Vagina (tissue), 2 donors: ENCODE measurements at regions not wholly inside any gene's neighbourhood (a gene's known extent, or its start where the extent isn't known, plus 50 kb on each side); places are given as distances from the start of the nearest gene placed in this dataset.

ENCODE experiments used
- POLR2A ChIP-seq, 2 donors: fragments of 450-650 bp; IDR thresholded peaks; one replicate each; pipeline ENCODE4 v1.6.1; 2017; ENCODE audit warnings: antibody characterized with exemption in 2 of 2, mild to moderate bottlenecking in 2 of 2, moderate library complexity in 2 of 2
- TF ChIP-seq, protein P1 (sequence below), 3 experiments: fragments of 450-650 bp in 2 of 3; fragments of 200-600 bp in 1 of 3; sonication (generic) in 1 of 3; IDR thresholded peaks; one replicate each; pipeline ENCODE4 v1.5.1; 2017 to 2019; ENCODE audit warnings: antibody characterized with exemption in 3 of 3, mild to moderate bottlenecking in 2 of 3, moderate library complexity in 2 of 3

GRCh38 chr7:65722361-65722792 lies 150.5 kb upstream of the VKORC1L1 start:
- TF ChIP-seq, protein P1, sequence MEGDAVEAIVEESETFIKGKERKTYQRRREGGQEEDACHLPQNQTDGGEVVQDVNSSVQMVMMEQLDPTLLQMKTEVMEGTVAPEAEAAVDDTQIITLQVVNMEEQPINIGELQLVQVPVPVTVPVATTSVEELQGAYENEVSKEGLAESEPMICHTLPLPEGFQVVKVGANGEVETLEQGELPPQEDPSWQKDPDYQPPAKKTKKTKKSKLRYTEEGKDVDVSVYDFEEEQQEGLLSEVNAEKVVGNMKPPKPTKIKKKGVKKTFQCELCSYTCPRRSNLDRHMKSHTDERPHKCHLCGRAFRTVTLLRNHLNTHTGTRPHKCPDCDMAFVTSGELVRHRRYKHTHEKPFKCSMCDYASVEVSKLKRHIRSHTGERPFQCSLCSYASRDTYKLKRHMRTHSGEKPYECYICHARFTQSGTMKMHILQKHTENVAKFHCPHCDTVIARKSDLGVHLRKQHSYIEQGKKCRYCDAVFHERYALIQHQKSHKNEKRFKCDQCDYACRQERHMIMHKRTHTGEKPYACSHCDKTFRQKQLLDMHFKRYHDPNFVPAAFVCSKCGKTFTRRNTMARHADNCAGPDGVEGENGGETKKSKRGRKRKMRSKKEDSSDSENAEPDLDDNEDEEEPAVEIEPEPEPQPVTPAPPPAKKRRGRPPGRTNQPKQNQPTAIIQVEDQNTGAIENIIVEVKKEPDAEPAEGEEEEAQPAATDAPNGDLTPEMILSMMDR (IDR thresholded peaks at IDR 0.05), result peak; percentile 22 to 71 (median 66)
- TF ChIP-seq POLR2A (IDR thresholded peaks at IDR 0.05), result no peak
